GM23248 (cell line): ENCODE measurements at regions not wholly inside any gene's neighbourhood (a gene's known extent, or its start where the extent isn't known, plus 50 kb on each side); places are given as distances from the start of the nearest gene placed in this dataset.

Experiments used
- EZH2 ChIP-seq: fragments of 200-600 bp; sonication (generic); IDR thresholded peaks from 2 replicates; pipeline ENCODE4 v1.6.1; 2018; ENCODE audit warnings: antibody characterized with exemption, mild to moderate bottlenecking; ENCODE audit not compliant: insufficient read depth, poor library complexity, severe bottlenecking
- EZH2phosphoT487 ChIP-seq: fragments of 200-600 bp; sonication (generic); IDR thresholded peaks from 2 replicates; pipeline ENCODE4 v1.6.1; 2018; ENCODE audit warnings: antibody characterized with exemption, moderate library complexity, mild to moderate bottlenecking, low read depth; ENCODE audit not compliant: insufficient read depth

DNA sequence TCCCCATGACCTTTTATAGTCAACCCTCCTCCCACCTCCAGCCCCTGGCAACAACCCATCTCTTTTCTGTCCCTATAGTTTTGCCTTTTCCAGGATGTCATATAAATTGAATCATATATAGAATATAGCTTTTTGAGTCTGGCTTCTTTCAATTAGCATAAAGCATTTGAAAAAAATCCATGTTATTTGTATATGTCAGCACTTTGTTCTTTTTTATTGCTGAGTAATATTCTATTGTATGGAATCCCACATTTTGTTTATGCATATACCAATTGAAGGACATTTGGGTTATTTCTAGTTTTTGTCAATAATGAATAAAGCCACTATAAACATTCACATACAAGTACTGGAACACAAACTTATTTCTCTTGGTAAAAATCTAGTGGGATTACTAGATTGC is 58.0 kb upstream of the SSR3 start:
- no peak for TF ChIP-seq EZH2
- TF ChIP-seq EZH2phosphoT487, result no peak
